Keratinocyte (primary cell): ENCODE measurements at regions not wholly inside any gene's neighbourhood (a gene's known extent, or its start where the extent isn't known, plus 50 kb on each side); places are given as distances from the start of the nearest gene placed in this dataset.

Experiments
- DNase-seq: peaks from one replicate; pipeline ENCODE4 v3.0.0-alpha.2; 2011; ENCODE audit warnings: low read depth, missing footprints, low spot score
- FAIRE-seq: peaks from 2 replicates; lab custom pipeline; 2011; peaks lifted over from hg19 to GRCh38; lab: Jason Lieb, UNC
- H2AFZ ChIP-seq: 2 replicates; pipeline ENCODE4 v1.6.0; 2012; ENCODE audit warnings: low read length, control low read depth, inconsistent platforms; ENCODE audit not compliant: control insufficient read depth
- H3K27ac ChIP-seq: 2 replicates; pipeline ENCODE4 v1.5.1; 2011; ENCODE audit warnings: low read length; ENCODE audit not compliant: control insufficient read depth, insufficient read depth
- H3K27me3 ChIP-seq: 3 replicates; pipeline ENCODE4 v1.6.0; 2011; ENCODE audit warnings: low read length; ENCODE audit not compliant: control insufficient read depth, insufficient read depth; ENCODE audit errors: extremely low read depth
- H3K36me3 ChIP-seq, 2 experiments: 2 replicates in 1 of 2; 3 replicates in 1 of 2; pipeline ENCODE4 v1.5.1; 2011; ENCODE audit warnings: low read length in 2 of 2, mild to moderate bottlenecking in 1 of 2; ENCODE audit not compliant: control insufficient read depth in 2 of 2, insufficient read depth in 2 of 2; ENCODE audit errors: extremely low read depth in 1 of 2
- H3K4me1 ChIP-seq: 3 replicates; pipeline ENCODE4 v1.5.1; 2011; ENCODE audit warnings: low read length; ENCODE audit not compliant: control insufficient read depth, insufficient read depth; ENCODE audit errors: extremely low read depth
- H3K4me2 ChIP-seq: 3 replicates; pipeline ENCODE4 v1.6.0; 2011; ENCODE audit warnings: low read depth, low read length; ENCODE audit not compliant: control insufficient read depth, insufficient read depth; ENCODE audit errors: extremely low read depth
- H3K4me3 ChIP-seq, 3 experiments: fragments of 200-600 bp in 1 of 3; sonication (generic) in 1 of 3; 2 replicates in 2 of 3; 3 replicates in 1 of 3; pipeline ENCODE4 v1.5.1; 2011 to 2016; ENCODE audit warnings: low read length in 3 of 3, mild to moderate bottlenecking in 3 of 3, control low read depth in 2 of 3, inconsistent platforms in 1 of 3, low read depth in 1 of 3, mixed read lengths in 1 of 3, mixed run types in 1 of 3, moderate library complexity in 1 of 3; ENCODE audit not compliant: control insufficient read depth in 2 of 3, insufficient read depth in 2 of 3; ENCODE audit errors: extremely low read depth in 1 of 3
- H3K79me2 ChIP-seq: 2 replicates; pipeline ENCODE4 v1.6.0; 2012; ENCODE audit warnings: low read length; ENCODE audit not compliant: control insufficient read depth, insufficient read depth
- H3K9ac ChIP-seq: 3 replicates; pipeline ENCODE4 v1.6.0; 2011; ENCODE audit warnings: low read length; ENCODE audit not compliant: control insufficient read depth, insufficient read depth; ENCODE audit errors: extremely low read depth
- H3K9me1 ChIP-seq: 3 replicates; pipeline ENCODE4 v1.6.0; 2011; ENCODE audit warnings: low read length; ENCODE audit not compliant: control insufficient read depth, insufficient read depth; ENCODE audit errors: extremely low read depth
- H3K9me3 ChIP-seq: 2 replicates; pipeline ENCODE4 v1.5.1; 2012; ENCODE audit warnings: low read depth, low read length; ENCODE audit not compliant: control insufficient read depth
- H4K20me1 ChIP-seq: 3 replicates; pipeline ENCODE4 v1.6.0; 2011; ENCODE audit warnings: low read length; ENCODE audit not compliant: control insufficient read depth, insufficient read depth; ENCODE audit errors: extremely low read depth
- CTCF ChIP-seq, 3 experiments: IDR thresholded peaks in 1 of 3; conservative IDR thresholded peaks in 1 of 3; optimal IDR thresholded peaks in 1 of 3; 2 replicates in 2 of 3; 3 replicates in 1 of 3; pipeline versions ENCODE3 to v1.5.1; 2011; ENCODE audit warnings: low read length in 3 of 3, mild to moderate bottlenecking in 3 of 3, moderate library complexity in 2 of 3, control low read depth in 1 of 3, inconsistent platforms in 1 of 3; ENCODE audit not compliant: insufficient read depth in 2 of 3; ENCODE audit errors: extremely low read depth in 1 of 3
- EZH2 ChIP-seq: IDR thresholded peaks from one replicate; pipeline ENCODE4 v1.6.1; 2012; ENCODE audit warnings: inconsistent platforms, mild to moderate bottlenecking, low read length, moderate library complexity
- dilution Hi-C: fragments of 300-500 bp; cut with MboI; formaldehyde crosslinking; loops from one replicate; pipeline ENCODE4 v1.7.0; 2020; ENCODE audit warnings: low sequenced_read_pairs; ENCODE audit not compliant: extremely low pct_ligation_motif_present

- no peak overlapping the region for H3K27ac ChIP-seq
- no peak for DNase-seq
- TF ChIP-seq CTCF (optimal IDR thresholded peaks at IDR 0.05 in 1 of 3, IDR thresholded peaks at IDR 0.05 in 1 of 3, conservative IDR thresholded peaks at IDR 0.05 in 1 of 3; ENCODE audit: extremely low read depth in 1 of 3, insufficient read depth in 2 of 3, low read length in 3 of 3) = no peak
- TF ChIP-seq EZH2 = no peak
- H2AFZ ChIP-seq = peak overlapping the region; percentile 21
- H3K4me1 ChIP-seq = peaks cover 23% of the 10 kb centered on the region
- H3K4me2 ChIP-seq = no peak overlapping the region
- no peaks in the 10 kb centered on the region for H3K9me3 ChIP-seq
- no peaks in the 10 kb centered on the region for H3K79me2 ChIP-seq
- no peaks in the 10 kb centered on the region for H4K20me1 ChIP-seq
- no peaks in the 10 kb centered on the region for H3K9me1 ChIP-seq
- no peak overlapping the region for H3K9ac ChIP-seq
- no peaks in the 10 kb centered on the region for H3K36me3 ChIP-seq
- no peaks in the 10 kb centered on the region for H3K27me3 ChIP-seq
- dilution Hi-C loops = no loop called here
- H3K4me3 ChIP-seq = no peak overlapping the region
- peak; percentile 5 for FAIRE-seq
These were observed 111.0 kb downstream of the TFAP2A start for GRCh38 chr6:10303608-10304506.

DNA sequence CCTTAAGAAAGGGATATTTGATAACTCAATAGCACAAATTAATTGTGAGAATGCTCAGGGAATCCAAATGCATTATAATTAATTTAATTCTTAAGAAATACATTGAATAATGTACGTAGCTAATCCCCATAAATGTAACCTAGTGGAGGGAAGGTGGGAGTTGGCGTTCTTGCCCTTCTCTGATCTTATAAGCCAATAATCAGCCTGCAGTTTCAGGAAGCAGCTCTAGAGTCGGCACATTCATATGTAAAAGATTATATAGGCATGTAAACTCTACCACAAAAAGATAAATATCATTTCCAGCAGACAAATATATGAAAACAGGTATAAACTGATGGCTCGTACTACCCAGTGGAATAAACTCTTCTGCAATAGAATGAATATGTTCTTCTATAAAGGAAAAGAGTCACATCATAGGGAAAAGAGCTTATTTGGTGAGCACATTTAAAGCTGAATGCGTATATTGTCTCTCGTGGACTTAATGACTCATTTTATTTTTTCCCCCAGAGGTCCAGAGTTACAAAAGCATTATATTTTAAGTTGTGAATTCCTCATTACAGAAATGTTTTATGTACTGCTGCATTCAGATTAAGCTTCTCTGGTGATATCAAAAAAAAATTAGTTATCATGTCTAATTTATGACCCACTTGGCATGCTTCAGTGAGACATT, 112.2 kb downstream of the TFAP2A start:
- peaks cover 23% of the 10 kb centered on the region for H3K4me1 ChIP-seq
- FAIRE-seq (no peak), DNase-seq (no peak)
- H3K36me3 ChIP-seq = no peaks in the 10 kb centered on the region
- H3K4me2 ChIP-seq = no peak overlapping the region
- no peaks in the 10 kb centered on the region for H3K9me3 ChIP-seq
- TF ChIP-seq EZH2 = no peak
- TF ChIP-seq CTCF (optimal IDR thresholded peaks at IDR 0.05 in 1 of 3, IDR thresholded peaks at IDR 0.05 in 1 of 3, conservative IDR thresholded peaks at IDR 0.05 in 1 of 3; ENCODE audit: extremely low read depth in 1 of 3, insufficient read depth in 2 of 3, low read length in 3 of 3) = no peak
- no peak overlapping the region for H3K27ac ChIP-seq
- H3K9ac ChIP-seq = no peak overlapping the region
- H3K27me3 ChIP-seq = no peaks in the 10 kb centered on the region
- dilution Hi-C loops = no loop called here
- no peak overlapping the region for H2AFZ ChIP-seq
- no peaks in the 10 kb centered on the region for H3K79me2 ChIP-seq
- no peaks in the 10 kb centered on the region for H3K9me1 ChIP-seq
- H3K4me3 ChIP-seq = no peak overlapping the region
- H4K20me1 ChIP-seq = no peaks in the 10 kb centered on the region
